Heart left ventricle (tissue), 13 donors: ENCODE measurements at regions not wholly inside any gene's neighbourhood (a gene's known extent, or its start where the extent isn't known, plus 50 kb on each side); places are given as distances from the start of the nearest gene placed in this dataset.

ENCODE experiments used
- CTCF ChIP-seq, 12 donors: fragments of 200-600 bp; sonication (generic) in 4 of 12; IDR thresholded peaks; one replicate each; pipeline versions ENCODE4 v1.5.0 to v1.8.0; 2018 to 2022; ENCODE audit warnings: antibody characterized with exemption in 12 of 12, mild to moderate bottlenecking in 5 of 12
- POLR2A ChIP-seq, 2 donors: fragments of 450-650 bp; IDR thresholded peaks; one replicate each; pipeline ENCODE4 v1.6.1; 2017; ENCODE audit warnings: antibody characterized with exemption in 2 of 2, mild to moderate bottlenecking in 2 of 2, moderate library complexity in 2 of 2
- donor health status: ischemic (EF 13 %, LVEDD 7.1; RV severe dilation, severe dysfunction).
- donor health status: DM: no; HTN: yes; CAD: no.
- donor health status: DM: no; HTN: no; CAD: no.
- donor health status: ischemic (EF 25% LVEDD 6.9; RV normal size, moderate dysfunction).
- donor health status: ischemic (EF 25% LVEDD 5.7; RV mildly dilated, moderate dysfunction).
- donor health status: ischemic (EF 35%, LVEDD 5.7; RV mildly dilated, moderate dysfunction).
- donor health status: nonischemic (EF 11% LVEDD 7.7; RV severe dilation, severe dysfunction).
- donor health status: DM: yes; HTN: yes; CAD: no.
- donor health status: PGD.
- donor health status: ischemic (EF 29% LVEDD 5.4; RV normal size, mild dysfunction).
- donor health status: nonischemic (EF 23%, LVEDD 6.1; RV moderate dilation, normal function).

- TF ChIP-seq CTCF (IDR thresholded peaks at IDR 0.05) (no peak), POLR2A (IDR thresholded peaks at IDR 0.05) (no peak)
These were observed 641.5 kb downstream of the PLOD2 start for GRCh38 chr3:145519398-145520047.
